Esophagus muscularis mucosa (tissue), 4 donors: ENCODE measurements at regions not wholly inside any gene's neighbourhood (a gene's known extent, or its start where the extent isn't known, plus 50 kb on each side); places are given as distances from the start of the nearest gene placed in this dataset.

ENCODE experiments used
- DNase-seq: peaks from one replicate; pipeline ENCODE4 v3.0.0-alpha.2; 2017; ENCODE audit errors: extremely low spot score
- H3K27ac ChIP-seq, 4 donors: fragments of 200-600 bp; sonication (generic); replicated peaks in 1 of 4; 1 replicate in 3 of 4; 2 replicates in 1 of 4; pipeline ENCODE4 v1.5.1; 2016 to 2019; ENCODE audit warnings: mild to moderate bottlenecking in 1 of 4
- H3K27me3 ChIP-seq, 4 donors: fragments of 200-600 bp; sonication (generic); one replicate each; pipeline versions ENCODE4 v1.5.1 to v1.6.0; 2016 to 2019
- H3K36me3 ChIP-seq, 4 donors: fragments of 200-600 bp; sonication (generic); one replicate each; pipeline ENCODE4 v1.5.1; 2016 to 2019
- H3K4me1 ChIP-seq, 4 donors: fragments of 200-600 bp; sonication (generic); one replicate each; pipeline ENCODE4 v1.5.1; 2016 to 2019
- H3K4me3 ChIP-seq, 4 donors: fragments of 200-600 bp; sonication (generic); 1 replicate in 2 of 4; 2 replicates in 2 of 4; pipeline ENCODE4 v1.5.1; 2016 to 2019; ENCODE audit warnings: mild to moderate bottlenecking in 4 of 4, moderate library complexity in 1 of 4
- H3K9me3 ChIP-seq, 4 donors: fragments of 200-600 bp; sonication (generic); 1 replicate in 3 of 4; 2 replicates in 1 of 4; pipeline ENCODE4 v1.5.1; 2016 to 2019
- CTCF ChIP-seq, 3 experiments: fragments of 200-600 bp in 2 of 3; fragments of 450-650 bp in 1 of 3; sonication (generic) in 2 of 3; IDR thresholded peaks; one replicate each; pipeline ENCODE4 v1.5.1; 2017 to 2019; ENCODE audit warnings: antibody characterized with exemption in 3 of 3, mild to moderate bottlenecking in 2 of 3, moderate library complexity in 1 of 3
- EP300 ChIP-seq: sonication (generic); formaldehyde crosslinking; IDR thresholded peaks from one replicate; pipeline ENCODE4 v1.6.1; 2017; ENCODE audit warnings: antibody characterized with exemption
- POLR2A ChIP-seq: fragments of 450-650 bp; IDR thresholded peaks from one replicate; pipeline ENCODE4 v1.6.1; 2017; ENCODE audit warnings: antibody characterized with exemption, moderate library complexity, mild to moderate bottlenecking, low read depth
- POLR2AphosphoS5 ChIP-seq, 2 donors: sonication (generic); formaldehyde crosslinking; IDR thresholded peaks; one replicate each; pipeline ENCODE4 v1.6.1; 2017; ENCODE audit warnings: antibody characterized with exemption in 2 of 2
- WGBS: methylation state at CpG from one replicate; pipeline ENCODE4 v1.1.5; 2018; 5-methylcytosine and 5-hydroxymethylcytosine counted together
- intact Hi-C: fragments of 100-400 bp; cut with DNase I; formaldehyde crosslinking; loops from one replicate; pipeline ENCODE4 v1.15.1; 2023

- Histone ChIP-seq H3K27me3 (peaks cover 0 to 14% (median 0%) of the 10 kb centered on the region in 4 donors), H3K4me3 (no peak overlapping the region), H3K9me3 (no peaks in the 10 kb centered on the region), H3K4me1 (no peaks in the 10 kb centered on the region), H3K36me3 (no peaks in the 10 kb centered on the region), H3K27ac (no peak overlapping the region)
- 86% methylated on average over 6 of the region's 6 CpGs for WGBS
- TF ChIP-seq CTCF (IDR thresholded peaks at IDR 0.05) (no peak), POLR2A (no peak), POLR2AphosphoS5 (IDR thresholded peaks at IDR 0.05) (no peak), EP300 (no peak)
- intact Hi-C loops, result no loop called here
- DNase-seq, result no peak
Observed at GRCh38 chr11:32313477-32313876, 121.9 kb downstream of the WT1 start.

GRCh38 chr11:32315121-32315520, 120.2 kb downstream of the WT1 start:
- peaks cover 0 to 11% (median 0%) of the 10 kb centered on the region in 4 donors for H3K27me3 ChIP-seq
- intact Hi-C loops, result no loop called here
- no peak overlapping the region for H3K27ac ChIP-seq
- no peaks in the 10 kb centered on the region for H3K4me1 ChIP-seq
- H3K36me3 ChIP-seq, result no peaks in the 10 kb centered on the region
- TF ChIP-seq POLR2AphosphoS5 (IDR thresholded peaks at IDR 0.05), result no peak
- TF ChIP-seq EP300, result no peak
- no peak for TF ChIP-seq POLR2A
- TF ChIP-seq CTCF (IDR thresholded peaks at IDR 0.05), result no peak
- whole genome bisulfite sequencing, result 74% methylated on average over 4 of the region's 4 CpGs
- no peak overlapping the region for H3K4me3 ChIP-seq
- DNase-seq, result no peak
- H3K9me3 ChIP-seq, result no peaks in the 10 kb centered on the region

GRCh38 chr11:32316232-32316631, 119.1 kb downstream of the WT1 start:
- no peaks in the 10 kb centered on the region for H3K4me1 ChIP-seq
- peaks cover 0 to 10% (median 0%) of the 10 kb centered on the region in 4 donors for H3K27me3 ChIP-seq
- DNase-seq, result no peak
- no peaks in the 10 kb centered on the region for H3K36me3 ChIP-seq
- intact Hi-C loops, result no loop called here
- H3K27ac ChIP-seq, result no peak overlapping the region
- WGBS, result 84% methylated on average over 3 of the region's 3 CpGs
- H3K9me3 ChIP-seq, result no peaks in the 10 kb centered on the region
- H3K4me3 ChIP-seq, result no peak overlapping the region
- no peak for TF ChIP-seq POLR2A
- no peak for TF ChIP-seq CTCF (IDR thresholded peaks at IDR 0.05)
- TF ChIP-seq POLR2AphosphoS5 (IDR thresholded peaks at IDR 0.05), result no peak
- no peak for TF ChIP-seq EP300

GRCh38 chr11:32316858-32317642, 118.3 kb downstream of the WT1 start:
- no peak overlapping the region for H3K27ac ChIP-seq
- H3K9me3 ChIP-seq, result no peaks in the 10 kb centered on the region
- WGBS, result 73% methylated on average over 4 of the region's 4 CpGs
- H3K36me3 ChIP-seq, result no peaks in the 10 kb centered on the region
- peaks cover 0 to 18% (median 0%) of the 10 kb centered on the region in 4 donors for H3K27me3 ChIP-seq
- no peak for TF ChIP-seq EP300
- no peak for TF ChIP-seq CTCF (IDR thresholded peaks at IDR 0.05)
- no peak for TF ChIP-seq POLR2AphosphoS5 (IDR thresholded peaks at IDR 0.05)
- no peak for TF ChIP-seq POLR2A
- DNase-seq, result no peak
- H3K4me3 ChIP-seq, result no peak overlapping the region
- intact Hi-C loops, result no loop called here
- no peaks in the 10 kb centered on the region for H3K4me1 ChIP-seq
